ENCODE measurements at regions not wholly inside any gene's neighbourhood (a gene's known extent, or its start where the extent isn't known, plus 50 kb on each side); places are given as distances from the start of the nearest gene placed in this dataset.

GRCh38 chr5:67404256-67405100 is 207.9 kb upstream of the CD180 start:
- Histone ChIP-seq H3K4me3 (ENCODE audit: control extremely low read depth in 1 of 5, extremely low read depth in 1 of 5, insufficient read depth in 1 of 5, low read depth in 2 of 5, low read length in 4 of 5) (no peak overlapping the region), H3K27me3 (replicated peaks in 1 of 4; ENCODE audit: control extremely low read depth in 1 of 4, control insufficient read depth in 3 of 4, insufficient read depth in 4 of 4, low read length in 3 of 4) (no peaks in the 10 kb centered on the region), H3K36me3 (replicated peaks in 1 of 2; ENCODE audit: control extremely low read depth in 1 of 2, control insufficient read depth in 1 of 2, extremely low read depth in 1 of 2, insufficient read depth in 2 of 2, low read length in 1 of 2) (no peaks in the 10 kb centered on the region), H3K9me3 (ENCODE audit: control extremely low read depth in 1 of 3, control insufficient read depth in 2 of 3, insufficient read depth in 1 of 3, low read length in 2 of 3) (no peaks in the 10 kb centered on the region), H2AFZ (ENCODE audit: insufficient read depth, low read depth, low read length, poor library complexity, severe bottlenecking) (no peak overlapping the region), H3K4me2 (replicated peaks; ENCODE audit: low read depth, low read length, poor library complexity, severe bottlenecking) (no peak overlapping the region), H3K9ac (ENCODE audit: low read length) (no peak overlapping the region), H3K27ac (ENCODE audit: low read length in 2 of 2) (no peak overlapping the region), H3K79me2 (ENCODE audit: control insufficient read depth, insufficient read depth, low read length) (no peaks in the 10 kb centered on the region), H4K20me1 (ENCODE audit: control insufficient read depth, insufficient read depth, low read length, poor library complexity, severe bottlenecking) (no peaks in the 10 kb centered on the region), H3K4me1 (ENCODE audit: control insufficient read depth in 2 of 2, insufficient read depth in 2 of 2, low read length in 2 of 2) (peaks cover 4 to 6% of the 10 kb centered on the region in 2 donors)
- Mint-ChIP-seq H3K27ac (no peak overlapping the region), H3K4me3 (no peak overlapping the region), H3K4me1 (peaks cover 8% of the 10 kb centered on the region), H3K27me3 (peaks cover 7% of the 10 kb centered on the region), H3K9me3 (ENCODE audit: insufficient read depth) (no peaks in the 10 kb centered on the region)
- intact Hi-C loops (cut with micrococcal nuclease): no loop called here
- DNase-seq (no peak), ATAC-seq (ENCODE audit: low read depth) (no peak)
- POLR2A ChIA-PET: no interaction called here
- no peak for TF ChIP-seq CTCF (IDR thresholded peaks at IDR 0.05)
- TF ChIP-seq EZH2 (IDR thresholded peaks at IDR 0.05; ENCODE audit: borderline replicate concordance, insufficient read depth, low read depth, low read length, poor library complexity, severe bottlenecking): no peak
- WGBS (ENCODE audit: insufficient coverage): 40% methylated on average over 2 of the region's 6 CpGs
- CTCF ChIA-PET: no interaction called here

GRCh38 chr5:67402526-67402925 is 205.9 kb upstream of the CD180 start:
- POLR2A ChIA-PET: no interaction called here
- no peaks in the 10 kb centered on the region for H3K4me1 Mint-ChIP-seq
- H3K9me3 Mint-ChIP-seq (ENCODE audit: insufficient read depth): no peaks in the 10 kb centered on the region
- Histone ChIP-seq H3K27ac (ENCODE audit: low read length in 2 of 2) (no peak overlapping the region), H3K4me3 (ENCODE audit: control extremely low read depth in 1 of 5, extremely low read depth in 1 of 5, insufficient read depth in 1 of 5, low read depth in 2 of 5, low read length in 4 of 5) (no peak overlapping the region), H3K4me1 (ENCODE audit: control insufficient read depth in 2 of 2, insufficient read depth in 2 of 2, low read length in 2 of 2) (no peaks in the 10 kb centered on the region), H2AFZ (ENCODE audit: insufficient read depth, low read depth, low read length, poor library complexity, severe bottlenecking) (no peak overlapping the region), H4K20me1 (ENCODE audit: control insufficient read depth, insufficient read depth, low read length, poor library complexity, severe bottlenecking) (no peaks in the 10 kb centered on the region), H3K9me3 (ENCODE audit: control extremely low read depth in 1 of 3, control insufficient read depth in 2 of 3, insufficient read depth in 1 of 3, low read length in 2 of 3) (no peaks in the 10 kb centered on the region), H3K79me2 (ENCODE audit: control insufficient read depth, insufficient read depth, low read length) (no peaks in the 10 kb centered on the region), H3K9ac (ENCODE audit: low read length) (no peak overlapping the region), H3K36me3 (replicated peaks in 1 of 2; ENCODE audit: control extremely low read depth in 1 of 2, control insufficient read depth in 1 of 2, extremely low read depth in 1 of 2, insufficient read depth in 2 of 2, low read length in 1 of 2) (no peaks in the 10 kb centered on the region), H3K4me2 (replicated peaks; ENCODE audit: low read depth, low read length, poor library complexity, severe bottlenecking) (no peak overlapping the region), H3K27me3 (replicated peaks in 1 of 4; ENCODE audit: control extremely low read depth in 1 of 4, control insufficient read depth in 3 of 4, insufficient read depth in 4 of 4, low read length in 3 of 4) (no peaks in the 10 kb centered on the region)
- TF ChIP-seq EZH2 (IDR thresholded peaks at IDR 0.05; ENCODE audit: borderline replicate concordance, insufficient read depth, low read depth, low read length, poor library complexity, severe bottlenecking): no peak
- CTCF ChIA-PET: no interaction called here
- H3K27ac Mint-ChIP-seq: no peak overlapping the region
- no peak overlapping the region for H3K4me3 Mint-ChIP-seq
- no peak for DNase-seq
- intact Hi-C loops (cut with micrococcal nuclease): no loop called here
- H3K27me3 Mint-ChIP-seq: peaks cover 7% of the 10 kb centered on the region
- ATAC-seq (ENCODE audit: low read depth): no peak
- WGBS (ENCODE audit: insufficient coverage): no CpG with 5 or more reads among the region's 5 CpGs

All from B cell (primary cell).